H1 (cell line): ENCODE measurements at regions not wholly inside any gene's neighbourhood (a gene's known extent, or its start where the extent isn't known, plus 50 kb on each side); places are given as distances from the start of the nearest gene placed in this dataset.

ENCODE experiments used
- CTCF ChIA-PET: fragments of 300-600 bp; sonication (Branson Sonifier 250); formaldehyde crosslinking; loops from one replicate; lab custom pipeline; 2021; ENCODE audit not compliant: partially characterized antibody; lab: Charles Lee
- POLR2A ChIA-PET: fragments of 300-600 bp; sonication (Branson Sonifier 250); formaldehyde crosslinking; loops from one replicate; lab custom pipeline; 2021; ENCODE audit warnings: inconsistent platforms; ENCODE audit not compliant: partially characterized antibody; lab: Charles Lee
- DNase-seq, 2 experiments: peaks; one replicate each; pipeline versions ENCODE4 v3.0.0 to v3.0.0-alpha.2; 2010 to 2022; ENCODE audit warnings: low spot score in 2 of 2, low read depth in 1 of 2, mixed read lengths in 1 of 2
- FAIRE-seq: peaks from 2 replicates; lab custom pipeline; 2011; peaks lifted over from hg19 to GRCh38; lab: Jason Lieb, UNC
- H2AFZ ChIP-seq: 2 replicates; pipeline ENCODE4 v1.8.1; 2012; ENCODE audit warnings: low read length, inconsistent platforms
- H2AK5ac ChIP-seq: 2 replicates; pipeline ENCODE4 v1.6.1; 2013; ENCODE audit warnings: low read depth, low read length
- H2BK120ac ChIP-seq: replicated peaks from 2 replicates; pipeline ENCODE3; 2013; ENCODE audit warnings: low read depth, low read length, inconsistent platforms
- H2BK12ac ChIP-seq: 2 replicates; pipeline ENCODE4 v1.6.1; 2013; ENCODE audit warnings: low read depth, low read length
- H2BK15ac ChIP-seq: 2 replicates; pipeline ENCODE4 v1.6.1; 2013; ENCODE audit warnings: low read length
- H2BK20ac ChIP-seq: 2 replicates; pipeline ENCODE4 v1.6.1; 2013; ENCODE audit warnings: low read length
- H2BK5ac ChIP-seq: 2 replicates; pipeline ENCODE4 v1.6.1; 2013; ENCODE audit warnings: low read depth, low read length
- H3K14ac ChIP-seq: 2 replicates; pipeline ENCODE4 v1.6.1; 2013; ENCODE audit warnings: inconsistent platforms; ENCODE audit not compliant: insufficient read length
- H3K18ac ChIP-seq: 2 replicates; pipeline ENCODE4 v1.6.1; 2013; ENCODE audit warnings: low read length; ENCODE audit errors: extremely low read depth
- H3K23ac ChIP-seq: 2 replicates; pipeline ENCODE4 v1.6.1; 2013; ENCODE audit warnings: inconsistent platforms; ENCODE audit not compliant: insufficient read length
- H3K23me2 ChIP-seq: 2 replicates; pipeline ENCODE4 v1.6.1; 2013; ENCODE audit warnings: low read depth, low read length
- H3K27ac ChIP-seq: 2 replicates; pipeline ENCODE4 v1.6.1; 2011; ENCODE audit warnings: low read depth, low read length, inconsistent platforms
- H3K27me3 ChIP-seq, 4 experiments: replicated peaks in 1 of 4; 1 replicate in 1 of 4; 2 replicates in 3 of 4; pipeline versions ENCODE4 v1.6.1 to v1.8.1; 2011 to 2013; ENCODE audit warnings: low read length in 3 of 4, mild to moderate bottlenecking in 3 of 4, inconsistent platforms in 2 of 4, mixed read lengths in 2 of 4, moderate library complexity in 1 of 4; ENCODE audit not compliant: control insufficient read depth in 3 of 4, insufficient read depth in 3 of 4; ENCODE audit errors: extremely low read depth in 1 of 4
- H3K36me3 ChIP-seq, 4 experiments: 2 replicates each; pipeline versions ENCODE4 v1.6.1 to v1.8.1; 2011 to 2013; ENCODE audit warnings: mild to moderate bottlenecking in 4 of 4, low read length in 3 of 4, moderate library complexity in 2 of 4, control low read depth in 1 of 4, inconsistent platforms in 1 of 4; ENCODE audit not compliant: insufficient read depth in 4 of 4, control insufficient read depth in 2 of 4
- H3K4ac ChIP-seq: replicated peaks from 2 replicates; pipeline ENCODE3; 2013; ENCODE audit warnings: low read length, low read depth, mixed read lengths, inconsistent platforms; ENCODE audit not compliant: insufficient read length
- H3K4me1 ChIP-seq, 4 experiments: replicated peaks in 1 of 4; 1 replicate in 1 of 4; 2 replicates in 3 of 4; pipeline versions ENCODE4 v1.6.1 to v1.8.1; 2011 to 2013; ENCODE audit warnings: low read length in 3 of 4, inconsistent platforms in 2 of 4, mixed read lengths in 1 of 4; ENCODE audit not compliant: insufficient read depth in 4 of 4, control insufficient read depth in 3 of 4
- H3K4me2 ChIP-seq, 2 experiments: 2 replicates each; pipeline versions ENCODE4 v1.6.1 to v1.8.1; 2011 to 2013; ENCODE audit warnings: low read depth in 2 of 2, low read length in 2 of 2, control low read depth in 1 of 2, inconsistent platforms in 1 of 2, mild to moderate bottlenecking in 1 of 2; ENCODE audit not compliant: insufficient read depth in 1 of 2
- H3K4me3 ChIP-seq, 4 experiments: fragments of 200-600, 300-600 bp in 1 of 4; sonication (generic), shearing (Covaris generic), sonication (Bioruptor Twin) in 1 of 4; 2 replicates each; pipeline versions ENCODE4 v1.5.1 to v1.8.1; 2011 to 2016; ENCODE audit warnings: low read length in 4 of 4, low read depth in 3 of 4, control low read depth in 2 of 4, inconsistent platforms in 2 of 4, mild to moderate bottlenecking in 2 of 4, mixed read lengths in 1 of 4, moderate library complexity in 1 of 4; ENCODE audit not compliant: insufficient read depth in 2 of 4; ENCODE audit errors: extremely low read depth in 1 of 4
- H3K56ac ChIP-seq: replicated peaks from 2 replicates; pipeline ENCODE3; 2013; ENCODE audit warnings: low read depth, mild to moderate bottlenecking, mixed read lengths, low read length, inconsistent platforms; ENCODE audit not compliant: insufficient read length
- H3K79me1 ChIP-seq: 2 replicates; pipeline ENCODE4 v1.6.1; 2013; ENCODE audit warnings: low read depth, low read length, control low read depth
- H3K79me2 ChIP-seq, 2 experiments: 2 replicates each; pipeline versions ENCODE4 v1.6.1 to v1.8.1; 2012 to 2013; ENCODE audit warnings: low read length in 2 of 2, mild to moderate bottlenecking in 2 of 2, inconsistent platforms in 1 of 2; ENCODE audit not compliant: insufficient read depth in 2 of 2, control insufficient read depth in 1 of 2
- H3K9ac ChIP-seq, 4 experiments: replicated peaks in 1 of 4; 1 replicate in 1 of 4; 2 replicates in 3 of 4; pipeline versions ENCODE4 v1.6.1 to v1.8.1; 2011 to 2013; ENCODE audit warnings: low read depth in 3 of 4, low read length in 3 of 4, control low read depth in 2 of 4, mild to moderate bottlenecking in 2 of 4, moderate library complexity in 2 of 4, inconsistent platforms in 1 of 4; ENCODE audit errors: extremely low read depth in 1 of 4
- H3K9me3 ChIP-seq, 2 experiments: 2 replicates each; pipeline versions ENCODE4 v1.6.1 to v1.8.1; 2012 to 2013; ENCODE audit warnings: mild to moderate bottlenecking in 2 of 2, moderate library complexity in 2 of 2, control low read depth in 1 of 2, inconsistent platforms in 1 of 2, low read depth in 1 of 2, low read length in 1 of 2, mixed read lengths in 1 of 2; ENCODE audit not compliant: insufficient read depth in 2 of 2
- H4K20me1 ChIP-seq, 2 experiments: replicated peaks in 1 of 2; 2 replicates each; pipeline versions ENCODE3 to v1.8.1; 2011 to 2013; ENCODE audit warnings: inconsistent platforms in 2 of 2, low read length in 2 of 2, mild to moderate bottlenecking in 1 of 2; ENCODE audit not compliant: insufficient read depth in 2 of 2, control insufficient read depth in 1 of 2
- H4K5ac ChIP-seq: 2 replicates; pipeline ENCODE4 v1.6.1; 2013; ENCODE audit warnings: low read length, low read depth, mixed read lengths, inconsistent platforms; ENCODE audit not compliant: insufficient read length
- H4K8ac ChIP-seq: 2 replicates; pipeline ENCODE4 v1.8.0; 2013; ENCODE audit warnings: mild to moderate bottlenecking, moderate library complexity, low read length, inconsistent platforms; ENCODE audit not compliant: insufficient read depth; ENCODE audit errors: extremely low read depth
- H4K91ac ChIP-seq: replicated peaks from 2 replicates; pipeline ENCODE3; 2013; ENCODE audit warnings: low read length, mixed read lengths, inconsistent platforms; ENCODE audit not compliant: insufficient read length
- ATF3 ChIP-seq: IDR thresholded peaks from 2 replicates; pipeline ENCODE4 v1.6.1; 2011; ENCODE audit warnings: low read depth, mild to moderate bottlenecking, low read length; ENCODE audit not compliant: insufficient read depth
- CBX8 ChIP-seq: fragments of 300-800, 300-1000 bp; sonication (generic); IDR thresholded peaks from 2 replicates; pipeline ENCODE4 v1.7.1; 2016; ENCODE audit warnings: low read depth, low read length, borderline replicate concordance
- CTCF ChIP-seq, 3 experiments: IDR thresholded peaks; 1 replicate in 2 of 3; 2 replicates in 1 of 3; pipeline versions ENCODE4 v1.5.1 to v1.6.1; 2011; ENCODE audit warnings: low read length in 3 of 3, mild to moderate bottlenecking in 3 of 3, inconsistent platforms in 2 of 3, low read depth in 1 of 3, moderate library complexity in 1 of 3; ENCODE audit not compliant: insufficient read depth in 1 of 3; ENCODE audit errors: control extremely low read depth in 1 of 3
- E2F6 ChIP-seq: IDR thresholded peaks from 2 replicates; pipeline ENCODE4 v1.6.1; 2012; ENCODE audit warnings: inconsistent platforms
- EGR1 ChIP-seq: IDR thresholded peaks from 2 replicates; pipeline ENCODE4 v1.6.1; 2011; ENCODE audit warnings: low read depth, low read length, borderline replicate concordance
- POU5F1 ChIP-seq: IDR thresholded peaks from 2 replicates; pipeline ENCODE4 v1.6.1; 2011; ENCODE audit warnings: low read depth, mild to moderate bottlenecking, low read length, moderate library complexity
- SP2 ChIP-seq: IDR thresholded peaks from 2 replicates; pipeline ENCODE4 v1.6.1; 2012; ENCODE audit warnings: mild to moderate bottlenecking, low read length, inconsistent platforms
- TAF7 ChIP-seq: optimal IDR thresholded peaks from 2 replicates; pipeline ENCODE3; 2011; ENCODE audit warnings: low read depth, mild to moderate bottlenecking, inconsistent platforms, low read length, moderate library complexity, borderline replicate concordance
- TBP ChIP-seq: IDR thresholded peaks from 2 replicates; pipeline ENCODE4 v1.6.1; 2011; ENCODE audit warnings: low read depth, low read length, improper control_type of control experiment
- WGBS, 2 experiments: shearing (Covaris generic) in 1 of 2; methylation state at CpG; one replicate each; pipeline versions ENCODE4 v1.1.6 to v1.1.7; 2013 to 2015; ENCODE audit warnings: low lambda C conversion rate in 2 of 2, mixed read lengths in 2 of 2, inconsistent platforms in 1 of 2, low coverage in 1 of 2, missing lambda C conversion rate in 1 of 2; ENCODE audit not compliant: insufficient replicate concordance in 2 of 2, insufficient coverage in 1 of 2, insufficient read length in 1 of 2; ENCODE audit errors: extremely low coverage in 1 of 2, missing lambda C conversion rate in 1 of 2; 5-methylcytosine and 5-hydroxymethylcytosine counted together

- H3K4ac ChIP-seq, result no peak overlapping the region
- H4K5ac ChIP-seq, result no peak overlapping the region
- H2BK20ac ChIP-seq, result no peak overlapping the region
- no peak overlapping the region for H2BK5ac ChIP-seq
- H3K27ac ChIP-seq, result no peak overlapping the region
- H2AK5ac ChIP-seq, result no peak overlapping the region
- no peak overlapping the region for H3K23ac ChIP-seq
- no peak overlapping the region for H2BK15ac ChIP-seq
- H3K56ac ChIP-seq, result no peak overlapping the region
- no peak overlapping the region for H2BK12ac ChIP-seq
- WGBS, 2 experiments, result 82% methylated on average over 7 of the region's 7 CpGs; no CpG with 5 or more reads in 1 of the 2 experiments
- no peaks in the 10 kb centered on the region for H4K20me1 ChIP-seq
- H3K36me3 ChIP-seq, result no peaks in the 10 kb centered on the region
- no peak overlapping the region for H4K8ac ChIP-seq
- H3K79me1 ChIP-seq, result no peaks in the 10 kb centered on the region
- no peaks in the 10 kb centered on the region for H3K9me3 ChIP-seq
- no peak overlapping the region for H3K4me2 ChIP-seq
- H3K79me2 ChIP-seq, result no peaks in the 10 kb centered on the region
- peaks cover 0 to 3% (median under 1%) of the 10 kb centered on the region in 4 experiments; a peak in 2 of 7 replicates for H3K4me1 ChIP-seq
- no peak overlapping the region for H3K4me3 ChIP-seq
- H4K91ac ChIP-seq, result no peak overlapping the region
- ChIA-PET CTCF (interaction anchor here (0.5 to 1.2 kb wide), 3 partner anchors 273 to 1166 kb away, joined by 3 read pairs; no protein-coding TSS in a partner anchor), POLR2A (no interaction called here)
- no peak overlapping the region for H2BK120ac ChIP-seq
- no peak overlapping the region for H2AFZ ChIP-seq
- FAIRE-seq (no peak), DNase-seq (no peak)
- H3K9ac ChIP-seq, result no peak overlapping the region
- H3K14ac ChIP-seq, result no peak overlapping the region
- H3K23me2 ChIP-seq, result no peaks in the 10 kb centered on the region
- H3K18ac ChIP-seq, result no peak overlapping the region
- H3K27me3 ChIP-seq, result no peaks in the 10 kb centered on the region
- no peak for TF ChIP-seq CBX8
- TF ChIP-seq POU5F1, result no peak
- TF ChIP-seq SP2, result no peak
- TF ChIP-seq ATF3, result no peak
- no peak for TF ChIP-seq EGR1
- no peak for TF ChIP-seq CTCF (IDR thresholded peaks at IDR 0.05; ENCODE audit: control extremely low read depth in 1 of 3, insufficient read depth in 1 of 3, low read depth in 1 of 3, low read length in 3 of 3)
- no peak for TF ChIP-seq E2F6
- no peak for TF ChIP-seq TAF7
- no peak for TF ChIP-seq TBP
Measured at GRCh38 chr2:144669196-144669987, 149.5 kb upstream of the ZEB2 start.
